ENCODE measurements at regions not wholly inside any gene's neighbourhood (a gene's known extent, or its start where the extent isn't known, plus 50 kb on each side); places are given as distances from the start of the nearest gene placed in this dataset.

DNA sequence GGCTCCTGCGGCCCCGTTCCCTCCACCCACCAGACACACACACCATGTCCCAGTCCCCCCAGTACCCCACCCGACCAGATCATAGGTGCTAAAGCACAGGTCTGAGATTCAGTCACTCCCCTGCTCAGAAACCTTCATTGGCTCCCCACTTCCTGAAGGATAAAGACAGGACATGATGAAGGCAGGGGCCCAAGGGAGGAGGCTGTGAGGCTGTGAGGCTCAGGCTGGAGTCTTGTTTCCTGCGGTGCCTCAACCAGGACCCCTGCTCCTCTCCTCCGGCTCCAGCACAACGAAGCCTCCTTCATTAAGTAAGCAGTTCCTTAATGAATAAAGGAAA, 81.1 kb downstream of the NCR2 start:
- DNase-seq (ENCODE audit: low read depth, low spot score) (no peak), FAIRE-seq (no peak)
- Histone ChIP-seq H2AFZ (ENCODE audit: control insufficient read depth, low read length) (no peak overlapping the region), H3K4me1 (ENCODE audit: control insufficient read depth, extremely low read depth, insufficient read depth, low read length) (no peaks in the 10 kb centered on the region), H3K9me3 (ENCODE audit: control insufficient read depth, low read depth, low read length) (peaks cover 3% of the 10 kb centered on the region), H3K9ac (ENCODE audit: control insufficient read depth, extremely low read depth, insufficient read depth, low read length) (no peak overlapping the region), H3K27me3 (ENCODE audit: control insufficient read depth, extremely low read depth, insufficient read depth, low read length) (peaks cover 64% of the 10 kb centered on the region), H3K9me1 (ENCODE audit: control insufficient read depth, extremely low read depth, insufficient read depth, low read length) (no peaks in the 10 kb centered on the region), H3K4me3 (ENCODE audit: control insufficient read depth in 2 of 3, extremely low read depth in 1 of 3, insufficient read depth in 2 of 3, low read depth in 1 of 3, low read length in 3 of 3) (no peak overlapping the region), H4K20me1 (ENCODE audit: control insufficient read depth, extremely low read depth, insufficient read depth, low read length) (no peaks in the 10 kb centered on the region), H3K4me2 (ENCODE audit: control insufficient read depth, extremely low read depth, insufficient read depth, low read depth, low read length) (no peak overlapping the region), H3K27ac (ENCODE audit: control insufficient read depth, insufficient read depth, low read length) (no peak overlapping the region), H3K36me3 (ENCODE audit: control insufficient read depth in 2 of 2, extremely low read depth in 1 of 2, insufficient read depth in 2 of 2, low read length in 2 of 2) (no peaks in the 10 kb centered on the region), H3K79me2 (ENCODE audit: control insufficient read depth, insufficient read depth, low read length) (no peaks in the 10 kb centered on the region)
- TF ChIP-seq EZH2 (IDR thresholded peaks at IDR 0.05; ENCODE audit: low read length) = no peak
- TF ChIP-seq CTCF (optimal IDR thresholded peaks at IDR 0.05 in 1 of 3, IDR thresholded peaks at IDR 0.05 in 1 of 3, conservative IDR thresholded peaks at IDR 0.05 in 1 of 3; ENCODE audit: extremely low read depth in 1 of 3, insufficient read depth in 2 of 3, low read length in 3 of 3) = no peak
- dilution Hi-C loops (cut with MboI; ENCODE audit: extremely low pct_ligation_motif_present, low sequenced_read_pairs) = no loop called here

- no peak for FAIRE-seq
- H3K9ac ChIP-seq (ENCODE audit: control insufficient read depth, extremely low read depth, insufficient read depth, low read length) = no peak overlapping the region
- no peaks in the 10 kb centered on the region for H3K36me3 ChIP-seq (ENCODE audit: control insufficient read depth in 2 of 2, extremely low read depth in 1 of 2, insufficient read depth in 2 of 2, low read length in 2 of 2)
- no peak overlapping the region for H3K27ac ChIP-seq (ENCODE audit: control insufficient read depth, insufficient read depth, low read length)
- no peaks in the 10 kb centered on the region for H3K4me1 ChIP-seq (ENCODE audit: control insufficient read depth, extremely low read depth, insufficient read depth, low read length)
- no peak for DNase-seq (ENCODE audit: low read depth, low spot score)
- H3K4me3 ChIP-seq (ENCODE audit: control insufficient read depth in 2 of 3, extremely low read depth in 1 of 3, insufficient read depth in 2 of 3, low read depth in 1 of 3, low read length in 3 of 3) = no peak overlapping the region
- no peak for TF ChIP-seq EZH2 (IDR thresholded peaks at IDR 0.05; ENCODE audit: low read length)
- no peak for TF ChIP-seq CTCF (optimal IDR thresholded peaks at IDR 0.05 in 1 of 3, IDR thresholded peaks at IDR 0.05 in 1 of 3, conservative IDR thresholded peaks at IDR 0.05 in 1 of 3; ENCODE audit: extremely low read depth in 1 of 3, insufficient read depth in 2 of 3, low read length in 3 of 3)
- dilution Hi-C loops (cut with MboI; ENCODE audit: extremely low pct_ligation_motif_present, low sequenced_read_pairs) = no loop called here
- H3K4me2 ChIP-seq (ENCODE audit: control insufficient read depth, extremely low read depth, insufficient read depth, low read depth, low read length) = no peak overlapping the region
- peaks cover 3% of the 10 kb centered on the region for H3K9me3 ChIP-seq (ENCODE audit: control insufficient read depth, low read depth, low read length)
- no peak overlapping the region for H2AFZ ChIP-seq (ENCODE audit: control insufficient read depth, low read length)
- H3K79me2 ChIP-seq (ENCODE audit: control insufficient read depth, insufficient read depth, low read length) = no peaks in the 10 kb centered on the region
- H3K27me3 ChIP-seq (ENCODE audit: control insufficient read depth, extremely low read depth, insufficient read depth, low read length) = peaks cover 56% of the 10 kb centered on the region
- H4K20me1 ChIP-seq (ENCODE audit: control insufficient read depth, extremely low read depth, insufficient read depth, low read length) = no peaks in the 10 kb centered on the region
- H3K9me1 ChIP-seq (ENCODE audit: control insufficient read depth, extremely low read depth, insufficient read depth, low read length) = no peaks in the 10 kb centered on the region
Measured at GRCh38 chr6:41418741-41419140, 83.3 kb downstream of the NCR2 start.

All from keratinocyte (primary cell).